ENCODE measurements at regions not wholly inside any gene's neighbourhood (a gene's known extent, or its start where the extent isn't known, plus 50 kb on each side); places are given as distances from the start of the nearest gene placed in this dataset.
A peak's percentile ranks its signal among the peaks of the same experiment; 100 is the strongest.
"Not testable (repeated sequence)": the region's sequence is repeated elsewhere in the genome, so short reads cannot be mapped to it uniquely, and the experiment has no call there.

GRCh38 chr3:127041264-127041820 lies 58.4 kb downstream of the PLXNA1 start:
- no peak overlapping the region for H3K27ac ChIP-seq
- no peak for TF ChIP-seq ZFX (IDR thresholded peaks at IDR 0.05; ENCODE audit: borderline replicate concordance)

GRCh38 chr3:127041933-127042332 lies 59.0 kb downstream of the PLXNA1 start:
- no peak for TF ChIP-seq ZFX (IDR thresholded peaks at IDR 0.05; ENCODE audit: borderline replicate concordance)
- TF ChIP-seq CTCF (IDR thresholded peaks at IDR 0.05) = no peak
- no peak overlapping the region for H3K27ac ChIP-seq

GRCh38 chr3:127042634-127043033 lies 59.7 kb downstream of the PLXNA1 start:
- TF ChIP-seq ZFX (IDR thresholded peaks at IDR 0.05; ENCODE audit: borderline replicate concordance) = no peak
- TF ChIP-seq CTCF (IDR thresholded peaks at IDR 0.05) = no peak

GRCh38 chr3:127043041-127043641 lies 60.2 kb downstream of the PLXNA1 start:
- no peak for TF ChIP-seq CTCF (IDR thresholded peaks at IDR 0.05)
- TF ChIP-seq ZFX (IDR thresholded peaks at IDR 0.05; ENCODE audit: borderline replicate concordance) = no peak
- H3K27ac ChIP-seq = no peak overlapping the region

More at GRCh38 chr3:127042634-127043033, 59.7 kb downstream of the PLXNA1 start:
- H3K27ac ChIP-seq = no peak overlapping the region

- TF ChIP-seq ZFX (IDR thresholded peaks at IDR 0.05; ENCODE audit: borderline replicate concordance) = no peak
- TF ChIP-seq CTCF (IDR thresholded peaks at IDR 0.05) = no peak
- H3K27ac ChIP-seq = no peak overlapping the region
These were observed 61.0 kb downstream of the PLXNA1 start for GRCh38 chr3:127043731-127044510.

GRCh38 chr3:127044996-127045395 lies 62.1 kb downstream of the PLXNA1 start:
- H3K27ac ChIP-seq = peak overlapping the region; percentile 49
- TF ChIP-seq ZFX (IDR thresholded peaks at IDR 0.05; ENCODE audit: borderline replicate concordance) = no peak
- TF ChIP-seq CTCF (IDR thresholded peaks at IDR 0.05) = no peak

GRCh38 chr3:127045435-127046045 lies 62.6 kb downstream of the PLXNA1 start:
- TF ChIP-seq CTCF (IDR thresholded peaks at IDR 0.05) (no peak), ZFX (IDR thresholded peaks at IDR 0.05; ENCODE audit: borderline replicate concordance) (no peak)
- H3K27ac ChIP-seq = peak overlapping the region; percentile 49

- not testable (repeated sequence) for H3K27ac ChIP-seq
These were observed 63.8 kb downstream of the PLXNA1 start for GRCh38 chr3:127046690-127047089.
